GM23338 (cell line): ENCODE measurements at regions not wholly inside any gene's neighbourhood (a gene's known extent, or its start where the extent isn't known, plus 50 kb on each side); places are given as distances from the start of the nearest gene placed in this dataset.

Experiments
- ATAC-seq: fragments of 200-7000 bp; cut with Tn5 transposase; 3 replicates; pipeline ENCODE4 v1.9.1; 2020
- DNase-seq: peaks from one replicate; pipeline ENCODE4 v3.0.0-alpha.2; 2015; ENCODE audit warnings: low spot score
- H2AFZ ChIP-seq: fragments of 200-600 bp; sonication (generic); 2 replicates; pipeline ENCODE4 v1.8.0; 2016; ENCODE audit warnings: antibody characterized with exemption, mild to moderate bottlenecking, moderate library complexity
- H3F3A ChIP-seq: fragments of 200-600 bp; sonication (generic); replicated peaks from 2 replicates; pipeline ENCODE4 v1.8.0; 2017; ENCODE audit warnings: antibody characterized with exemption, mixed run types, low read depth
- H3K27ac ChIP-seq: fragments of 200-600 bp; sonication (generic); 2 replicates; pipeline ENCODE4 v1.6.1; 2016; ENCODE audit warnings: low read depth
- H3K27me3 ChIP-seq: fragments of 200-600 bp; sonication (generic); 2 replicates; pipeline ENCODE4 v1.8.0; 2016; ENCODE audit warnings: mild to moderate bottlenecking, mixed run types, moderate library complexity; ENCODE audit not compliant: insufficient read depth
- H3K36me3 ChIP-seq: fragments of 200-600 bp; sonication (generic); 2 replicates; pipeline ENCODE4 v1.8.0; 2016; ENCODE audit warnings: mild to moderate bottlenecking; ENCODE audit not compliant: insufficient read depth
- H3K4me1 ChIP-seq: fragments of 200-600 bp; sonication (generic); 2 replicates; pipeline ENCODE4 v1.8.0; 2016; ENCODE audit warnings: mild to moderate bottlenecking, moderate library complexity; ENCODE audit not compliant: insufficient read depth
- H3K4me2 ChIP-seq: fragments of 200-600 bp; sonication (generic); 2 replicates; pipeline ENCODE4 v1.7.1; 2017; ENCODE audit warnings: mixed run types
- H3K4me3 ChIP-seq: fragments of 200-600 bp; sonication (generic); 2 replicates; pipeline ENCODE4 v1.6.1; 2016; ENCODE audit warnings: mixed run types
- H3K79me2 ChIP-seq: fragments of 200-600 bp; sonication (generic); replicated peaks from 2 replicates; pipeline ENCODE4 v1.8.0; 2017; ENCODE audit warnings: mild to moderate bottlenecking; ENCODE audit not compliant: insufficient read depth
- H3K9me2 ChIP-seq: fragments of 200-600 bp; sonication (generic); 2 replicates; pipeline ENCODE4 v1.8.0; 2017; ENCODE audit not compliant: insufficient read depth
- H4K20me1 ChIP-seq: fragments of 200-600 bp; sonication (generic); replicated peaks from 2 replicates; pipeline ENCODE4 v1.8.0; 2017; ENCODE audit warnings: mild to moderate bottlenecking; ENCODE audit not compliant: insufficient read depth
- H3K27ac Mint-ChIP-seq: 2 replicates; pipeline ENCODE4 v1.8.0; 2020; ENCODE audit warnings: inconsistent platforms, mild to moderate bottlenecking, moderate library complexity, mixed read lengths
- H3K27me3 Mint-ChIP-seq: 3 replicates; pipeline ENCODE4 v1.8.0; 2022; ENCODE audit warnings: low read depth, mild to moderate bottlenecking, moderate library complexity, mixed read lengths, inconsistent platforms; ENCODE audit not compliant: insufficient read depth, poor library complexity
- H3K36me3 Mint-ChIP-seq: 3 replicates; pipeline ENCODE4 v1.8.0; 2021; ENCODE audit warnings: low read depth, mild to moderate bottlenecking, inconsistent platforms, moderate library complexity, mixed read lengths
- H3K4me1 Mint-ChIP-seq: 3 replicates; pipeline ENCODE4 v1.8.0; 2020; ENCODE audit warnings: mild to moderate bottlenecking, inconsistent platforms, mixed read lengths
- H3K4me3 Mint-ChIP-seq: 3 replicates; pipeline ENCODE4 v1.8.0; 2021; ENCODE audit warnings: moderate library complexity, mild to moderate bottlenecking, inconsistent platforms, mixed read lengths
- H3K9me3 Mint-ChIP-seq: 3 replicates; pipeline ENCODE4 v1.8.0; 2020; ENCODE audit warnings: moderate library complexity, mild to moderate bottlenecking, inconsistent platforms, mixed read lengths
- CREB1 ChIP-seq: fragments of 250-450 bp; sonication (Bioruptor Pico); IDR thresholded peaks from 2 replicates; pipeline ENCODE4 v1.5.0; 2020; ENCODE audit warnings: low read depth, mild to moderate bottlenecking, moderate library complexity
- ETS1 ChIP-seq: IDR thresholded peaks from 2 replicates; pipeline ENCODE4 v1.6.1; 2016; ENCODE audit warnings: antibody characterized with exemption
- EZH2 ChIP-seq: fragments of 200-600 bp; sonication (generic); IDR thresholded peaks from one replicate; pipeline ENCODE4 v1.8.0; 2017; ENCODE audit warnings: antibody characterized with exemption, mild to moderate bottlenecking, low read depth; ENCODE audit not compliant: unreplicated experiment
- EZH2phosphoT487 ChIP-seq: fragments of 200-600 bp; sonication (generic); IDR thresholded peaks from one replicate; pipeline ENCODE4 v1.8.1; 2018; ENCODE audit warnings: antibody characterized with exemption; ENCODE audit not compliant: unreplicated experiment
- JUNB ChIP-seq: IDR thresholded peaks from one replicate; pipeline ENCODE4 v1.6.1; 2016; ENCODE audit warnings: antibody characterized with exemption; ENCODE audit not compliant: unreplicated experiment
- NANOG ChIP-seq: IDR thresholded peaks from 2 replicates; pipeline ENCODE4 v1.6.1; 2016; ENCODE audit warnings: antibody characterized with exemption, borderline replicate concordance
- POLR2AphosphoS5 ChIP-seq: IDR thresholded peaks from 2 replicates; pipeline ENCODE4 v1.6.1; 2016; ENCODE audit warnings: antibody characterized with exemption, low read depth
- REST ChIP-seq: IDR thresholded peaks from one replicate; pipeline ENCODE4 v1.6.1; 2018; ENCODE audit warnings: antibody characterized with exemption; ENCODE audit not compliant: unreplicated experiment
- STAT1 ChIP-seq: IDR thresholded peaks from one replicate; pipeline ENCODE4 v1.6.1; 2016; ENCODE audit warnings: antibody characterized with exemption; ENCODE audit not compliant: unreplicated experiment
- ZNF114 ChIP-seq: fragments of 250-450 bp; sonication (Bioruptor Pico); IDR thresholded peaks from 2 replicates; pipeline ENCODE4 v1.5.0; 2020; ENCODE audit warnings: mild to moderate bottlenecking, moderate library complexity
- ZNF331 ChIP-seq: fragments of 250-450 bp; sonication (Bioruptor Pico); IDR thresholded peaks from 2 replicates; pipeline ENCODE4 v1.5.0; 2020; ENCODE audit warnings: low read depth, mild to moderate bottlenecking, moderate library complexity
- TF ChIP-seq, protein P1 (sequence below), 2 experiments: fragments of 200-600 bp in 1 of 2; sonication (generic) in 1 of 2; conservative IDR thresholded peaks; 2 replicates each; pipeline versions ENCODE4 v1.5.1 to v1.6.1; 2016 to 2017; ENCODE audit warnings: antibody characterized with exemption in 2 of 2, low read depth in 2 of 2, mild to moderate bottlenecking in 2 of 2, moderate library complexity in 1 of 2

GRCh38 chr7:52648872-52649271, 386.6 kb upstream of the POM121L12 start:
- H3K27me3 ChIP-seq = no peaks in the 10 kb centered on the region
- H3K4me3 ChIP-seq = no peak overlapping the region
- peaks cover 3% of the 10 kb centered on the region for H3K27me3 Mint-ChIP-seq
- H3K27ac ChIP-seq = no peak overlapping the region
- no peaks in the 10 kb centered on the region for H3K36me3 ChIP-seq
- no peaks in the 10 kb centered on the region for H4K20me1 ChIP-seq
- TF ChIP-seq CREB1 (CRISPR knock-in tag) (no peak), EZH2phosphoT487 (no peak), NANOG (no peak), ZNF331 (CRISPR knock-in tag) (no peak), POLR2AphosphoS5 (no peak), STAT1 (no peak), REST (no peak), JUNB (no peak), EZH2 (no peak)
- TF ChIP-seq, protein P1, sequence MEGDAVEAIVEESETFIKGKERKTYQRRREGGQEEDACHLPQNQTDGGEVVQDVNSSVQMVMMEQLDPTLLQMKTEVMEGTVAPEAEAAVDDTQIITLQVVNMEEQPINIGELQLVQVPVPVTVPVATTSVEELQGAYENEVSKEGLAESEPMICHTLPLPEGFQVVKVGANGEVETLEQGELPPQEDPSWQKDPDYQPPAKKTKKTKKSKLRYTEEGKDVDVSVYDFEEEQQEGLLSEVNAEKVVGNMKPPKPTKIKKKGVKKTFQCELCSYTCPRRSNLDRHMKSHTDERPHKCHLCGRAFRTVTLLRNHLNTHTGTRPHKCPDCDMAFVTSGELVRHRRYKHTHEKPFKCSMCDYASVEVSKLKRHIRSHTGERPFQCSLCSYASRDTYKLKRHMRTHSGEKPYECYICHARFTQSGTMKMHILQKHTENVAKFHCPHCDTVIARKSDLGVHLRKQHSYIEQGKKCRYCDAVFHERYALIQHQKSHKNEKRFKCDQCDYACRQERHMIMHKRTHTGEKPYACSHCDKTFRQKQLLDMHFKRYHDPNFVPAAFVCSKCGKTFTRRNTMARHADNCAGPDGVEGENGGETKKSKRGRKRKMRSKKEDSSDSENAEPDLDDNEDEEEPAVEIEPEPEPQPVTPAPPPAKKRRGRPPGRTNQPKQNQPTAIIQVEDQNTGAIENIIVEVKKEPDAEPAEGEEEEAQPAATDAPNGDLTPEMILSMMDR (conservative IDR thresholded peaks at IDR 0.05; ENCODE audit: low read depth in 2 of 2) = no peak
- peaks cover 4% of the 10 kb centered on the region; the same call in 2 of the 3 replicates for H3K9me3 Mint-ChIP-seq
- ATAC-seq = no peak
- H3K79me2 ChIP-seq = no peaks in the 10 kb centered on the region
- no peaks in the 10 kb centered on the region for H3F3A ChIP-seq
- no peak for DNase-seq
- H3K4me3 Mint-ChIP-seq = no peak overlapping the region
- H2AFZ ChIP-seq = no peak overlapping the region
- H3K9me2 ChIP-seq = peaks cover 6% of the 10 kb centered on the region; the same call in 1 of the 2 replicates
- H3K4me1 ChIP-seq = no peaks in the 10 kb centered on the region
- H3K4me2 ChIP-seq = no peak overlapping the region
- H3K4me1 Mint-ChIP-seq = no peaks in the 10 kb centered on the region; the same call in 2 of the 3 replicates
- no peaks in the 10 kb centered on the region; the same call in 2 of the 3 replicates for H3K36me3 Mint-ChIP-seq
- H3K27ac Mint-ChIP-seq = no peak overlapping the region

DNA sequence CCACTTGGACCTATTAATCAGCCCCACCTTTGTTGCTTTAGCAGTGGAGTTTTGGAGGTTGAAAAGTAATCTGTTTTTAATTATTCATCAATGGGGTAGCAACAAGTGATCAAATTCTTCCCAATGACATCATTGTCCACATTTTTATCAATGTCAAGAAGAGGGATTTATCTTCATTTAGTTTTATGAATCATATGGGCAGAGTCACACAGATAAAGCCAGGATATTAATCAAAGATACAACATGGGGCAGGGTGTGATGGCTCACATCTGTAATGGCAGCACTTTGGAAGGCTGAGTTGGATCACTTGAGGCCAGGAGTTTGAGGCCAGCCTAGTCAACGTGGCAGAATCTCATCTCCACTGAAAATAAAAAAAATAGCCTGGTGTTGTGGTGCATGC, 388.4 kb upstream of the POM121L12 start:
- Mint-ChIP-seq H3K27ac (no peak overlapping the region), H3K36me3 (no peaks in the 10 kb centered on the region; the same call in 2 of the 3 replicates), H3K27me3 (peaks cover 1% of the 10 kb centered on the region), H3K4me3 (no peak overlapping the region), H3K4me1 (no peaks in the 10 kb centered on the region; the same call in 2 of the 3 replicates), H3K9me3 (peaks cover 4% of the 10 kb centered on the region; the same call in 2 of the 3 replicates)
- no peaks in the 10 kb centered on the region for H3K27me3 ChIP-seq
- H3K4me2 ChIP-seq = no peak overlapping the region
- H3K4me3 ChIP-seq = no peak overlapping the region
- H3K36me3 ChIP-seq = no peaks in the 10 kb centered on the region
- no peak for DNase-seq
- H2AFZ ChIP-seq = no peak overlapping the region
- no peak for ATAC-seq
- no peak overlapping the region for H3K27ac ChIP-seq
- H3F3A ChIP-seq = no peaks in the 10 kb centered on the region
- H3K79me2 ChIP-seq = no peaks in the 10 kb centered on the region
- H4K20me1 ChIP-seq = no peaks in the 10 kb centered on the region
- H3K9me2 ChIP-seq = peaks cover 6% of the 10 kb centered on the region; the same call in 1 of the 2 replicates
- H3K4me1 ChIP-seq = no peaks in the 10 kb centered on the region
- TF ChIP-seq ETS1 = no peak
- TF ChIP-seq JUNB = no peak
- no peak for TF ChIP-seq EZH2
- TF ChIP-seq ZNF114 = no peak
- TF ChIP-seq STAT1 = no peak
- TF ChIP-seq REST = no peak
- no peak for TF ChIP-seq NANOG
- no peak for TF ChIP-seq EZH2phosphoT487
- TF ChIP-seq ZNF331 (CRISPR knock-in tag) = no peak
- no peak for TF ChIP-seq POLR2AphosphoS5
